ENCODE measurements at regions not wholly inside any gene's neighbourhood (a gene's known extent, or its start where the extent isn't known, plus 50 kb on each side); places are given as distances from the start of the nearest gene placed in this dataset.
"Not testable (repeated sequence)": the region's sequence is repeated elsewhere in the genome, so short reads cannot be mapped to it uniquely, and the experiment has no call there.

DNA sequence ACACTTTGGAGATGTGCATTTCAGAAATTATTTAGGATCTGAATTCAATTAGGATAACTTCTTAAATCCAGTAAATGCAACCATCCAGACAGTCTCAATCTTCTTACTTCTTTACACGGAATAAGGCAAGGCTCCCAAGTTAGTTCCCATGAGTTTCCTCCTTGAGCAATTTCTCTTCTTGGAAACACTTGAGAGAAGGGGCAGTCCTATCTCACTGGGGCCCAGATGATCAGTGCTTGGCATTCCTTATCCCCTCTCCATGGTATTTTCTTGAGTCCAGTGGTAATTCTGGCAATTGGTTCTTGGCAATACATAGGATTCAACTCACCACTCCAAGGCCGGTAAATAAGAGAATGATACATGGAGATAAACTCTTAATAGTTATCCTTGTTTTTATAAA, 87.1 kb upstream of the PTHLH start:
- FAIRE-seq (no peak), DNase-seq (ENCODE audit: insufficient read length, low spot score) (no peak)

DNA sequence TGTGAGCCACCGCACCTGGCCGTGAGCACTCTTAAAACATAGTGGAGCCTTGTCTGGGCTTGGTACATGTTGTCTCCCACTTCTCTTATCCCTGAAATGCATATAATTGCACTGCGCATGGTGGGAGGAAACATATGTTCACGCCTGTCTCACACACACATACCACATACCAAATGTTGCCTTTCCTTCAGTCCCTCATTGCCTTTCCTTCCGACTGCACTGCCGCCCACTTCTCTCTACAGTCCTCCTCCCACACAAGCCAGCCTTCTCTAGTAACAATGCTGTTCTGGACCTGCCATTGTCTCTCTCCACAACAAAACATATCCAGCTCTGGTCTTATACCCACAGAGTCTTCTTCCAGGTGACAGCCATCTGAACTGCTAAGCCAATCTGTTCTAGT, 88.3 kb upstream of the PTHLH start:
- DNase-seq (ENCODE audit: insufficient read length, low spot score) (no peak), FAIRE-seq (no peak)

DNA sequence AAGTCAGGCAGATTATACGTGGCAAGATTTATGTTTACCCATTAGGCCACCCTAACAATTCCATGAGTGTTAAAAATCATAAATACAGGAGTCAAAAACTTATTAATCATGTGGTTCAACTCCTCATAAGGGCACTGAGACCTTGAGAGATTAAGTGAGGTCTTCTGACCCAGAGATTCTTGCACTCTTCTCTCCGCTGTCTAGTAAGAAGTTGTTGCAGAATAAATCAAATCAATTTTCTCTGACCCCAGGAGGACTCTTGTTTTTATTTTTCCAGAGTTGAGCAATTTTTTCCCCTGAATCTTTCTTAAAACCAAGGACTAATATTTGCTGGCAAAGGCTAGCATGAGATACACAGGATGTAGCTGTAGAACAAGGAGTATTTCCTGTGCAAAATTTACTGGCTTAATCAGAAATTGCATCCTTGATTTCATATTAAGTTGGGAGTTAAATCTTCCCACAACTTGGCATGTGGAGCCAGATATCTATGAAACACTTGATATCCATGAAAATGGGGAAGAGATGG, 90.9 kb upstream of the PTHLH start:
- no peak for FAIRE-seq

DNA sequence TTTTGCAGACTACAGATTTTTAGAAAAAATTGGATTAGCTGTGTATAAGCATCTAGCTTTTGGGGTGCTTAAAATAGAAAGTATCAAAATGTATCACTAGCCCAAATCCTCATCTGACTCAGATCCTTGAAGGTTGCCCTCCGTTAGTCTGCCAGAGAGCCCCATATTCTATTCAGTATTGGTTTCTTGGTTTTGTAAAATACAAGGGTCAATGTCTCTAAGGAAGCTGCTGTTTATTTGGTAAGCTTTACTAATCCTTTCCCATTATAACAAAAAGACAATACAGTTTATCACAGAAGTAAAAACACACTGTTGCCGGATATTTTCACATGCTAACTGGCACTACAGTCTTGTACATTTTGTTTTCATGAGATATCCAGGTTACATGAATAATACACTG, 92.8 kb upstream of the PTHLH start:
- DNase-seq (ENCODE audit: insufficient read length, low spot score) (no peak), FAIRE-seq (no peak)

More for the DNA sequence above, 90.9 kb upstream of the PTHLH start:
- DNase-seq (ENCODE audit: insufficient read length, low spot score), result no peak

DNA sequence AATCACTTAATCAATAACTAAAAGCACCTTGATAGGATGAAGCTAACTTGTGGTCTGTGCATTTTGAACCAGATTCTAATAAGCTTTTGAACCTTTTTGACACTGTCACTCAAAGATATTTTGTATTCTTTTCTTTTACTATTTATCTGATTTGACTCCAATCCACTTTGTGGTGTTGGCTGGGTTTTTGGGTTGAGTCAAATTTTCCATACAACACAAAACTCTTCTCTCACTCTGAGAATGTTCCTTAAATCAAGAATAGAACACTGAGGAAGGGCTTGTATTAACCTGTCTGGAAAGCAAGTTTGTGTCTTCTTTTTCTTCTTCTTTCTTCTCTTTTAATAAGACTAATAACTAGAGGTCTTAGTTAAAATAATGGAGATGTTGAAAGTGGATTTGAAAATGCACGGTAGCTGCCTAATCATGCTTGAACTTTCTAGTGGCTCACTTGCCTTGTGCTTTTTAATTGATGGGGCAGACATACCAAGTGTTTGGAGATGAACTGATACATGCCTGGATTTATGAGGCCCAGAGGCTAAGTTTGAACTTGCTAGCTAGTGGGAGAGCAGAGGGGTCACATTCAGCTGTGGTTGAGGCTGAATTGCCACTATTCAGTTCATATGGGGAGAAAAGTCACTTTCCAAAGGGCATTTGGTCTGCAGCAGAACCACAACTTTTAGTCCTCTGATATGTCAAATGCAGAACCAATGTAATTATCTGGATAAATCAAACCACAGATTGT, 93.5 kb upstream of the PTHLH start:
- FAIRE-seq, result no peak
- no peak for DNase-seq (ENCODE audit: insufficient read length, low spot score)

DNA sequence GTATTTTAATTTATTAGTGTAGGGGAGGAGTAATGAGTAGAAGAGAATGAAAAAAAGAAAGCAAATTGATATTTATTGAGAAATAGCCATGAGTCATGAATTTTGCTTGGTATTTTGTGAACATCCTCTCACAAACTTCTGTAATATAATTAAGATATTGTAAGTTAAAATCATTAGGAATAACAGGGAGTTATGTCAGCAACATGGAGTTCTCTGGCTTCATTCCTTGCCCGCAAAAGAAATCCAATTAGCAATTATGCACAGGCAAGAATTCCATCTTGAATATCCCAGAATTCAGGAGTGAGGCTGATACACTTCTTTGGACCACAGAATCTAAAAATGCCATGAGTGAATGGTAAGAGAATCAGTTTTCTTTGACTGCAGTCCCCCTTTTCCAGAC, 94.3 kb upstream of the PTHLH start:
- no peak for FAIRE-seq

DNA sequence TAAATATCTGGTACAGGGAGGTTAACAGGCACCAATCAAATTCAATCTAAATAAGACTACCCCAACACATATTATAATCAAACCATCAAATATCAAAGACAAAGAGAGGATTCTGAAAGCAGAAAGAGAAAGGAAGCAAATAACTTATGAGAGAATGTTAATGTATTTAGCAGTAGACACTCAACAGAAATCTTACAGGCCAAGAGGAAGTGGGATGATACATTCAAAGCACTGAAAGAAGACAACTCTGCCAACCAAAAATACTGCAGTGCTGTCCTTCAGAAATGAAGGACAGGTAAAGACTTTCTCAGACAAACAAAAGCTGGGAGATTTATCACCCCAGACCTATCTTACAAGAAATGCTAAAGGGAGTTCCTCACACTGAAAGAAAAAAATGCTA, 95.9 kb upstream of the PTHLH start:
- FAIRE-seq (no peak), DNase-seq (ENCODE audit: insufficient read length, low spot score) (no peak)

More for the DNA sequence above, 94.3 kb upstream of the PTHLH start:
- DNase-seq (ENCODE audit: insufficient read length, low spot score), result no peak

DNA sequence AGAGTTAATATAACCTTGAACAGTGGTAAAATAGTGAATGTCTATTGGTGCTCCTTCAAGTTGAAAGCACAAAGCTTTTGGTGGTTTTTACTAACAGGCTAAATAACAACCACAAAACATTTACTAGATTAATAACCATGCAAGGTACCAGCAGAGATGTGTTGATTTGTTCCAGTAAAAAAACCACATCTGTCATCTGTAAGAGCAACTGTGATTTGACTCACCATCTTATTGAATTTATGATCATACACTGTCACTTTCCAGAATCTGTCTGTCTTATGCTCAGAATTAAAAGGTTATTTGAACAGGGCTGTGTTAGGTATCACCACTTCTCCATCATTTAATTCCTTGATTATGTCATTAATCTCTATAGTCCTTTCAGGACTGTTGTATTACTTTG, 107.0 kb upstream of the PTHLH start:
- FAIRE-seq, result no peak
- no peak for DNase-seq (ENCODE audit: insufficient read length, low spot score)

DNA sequence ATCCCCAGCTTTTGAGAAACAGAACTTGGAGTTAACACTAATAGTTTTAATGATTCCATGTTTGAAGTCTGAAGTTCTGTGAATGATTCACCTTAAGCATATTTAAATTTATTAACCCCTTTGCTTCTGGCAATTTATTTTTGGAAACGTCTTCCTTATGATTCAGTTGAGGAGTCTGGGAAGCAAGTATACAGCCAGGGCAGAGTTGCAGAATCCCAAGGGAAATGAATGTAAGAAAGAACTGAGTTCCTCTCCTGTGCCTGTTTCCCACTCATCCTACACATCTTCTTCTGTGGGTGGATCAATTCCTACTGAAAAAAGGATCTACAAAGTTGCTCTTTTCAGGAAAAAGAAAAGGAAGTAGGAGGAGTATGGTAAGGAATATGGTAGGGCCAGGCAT, 108.2 kb upstream of the CCDC91 start:
- FAIRE-seq (no peak), DNase-seq (ENCODE audit: insufficient read length, low spot score) (no peak)

DNA sequence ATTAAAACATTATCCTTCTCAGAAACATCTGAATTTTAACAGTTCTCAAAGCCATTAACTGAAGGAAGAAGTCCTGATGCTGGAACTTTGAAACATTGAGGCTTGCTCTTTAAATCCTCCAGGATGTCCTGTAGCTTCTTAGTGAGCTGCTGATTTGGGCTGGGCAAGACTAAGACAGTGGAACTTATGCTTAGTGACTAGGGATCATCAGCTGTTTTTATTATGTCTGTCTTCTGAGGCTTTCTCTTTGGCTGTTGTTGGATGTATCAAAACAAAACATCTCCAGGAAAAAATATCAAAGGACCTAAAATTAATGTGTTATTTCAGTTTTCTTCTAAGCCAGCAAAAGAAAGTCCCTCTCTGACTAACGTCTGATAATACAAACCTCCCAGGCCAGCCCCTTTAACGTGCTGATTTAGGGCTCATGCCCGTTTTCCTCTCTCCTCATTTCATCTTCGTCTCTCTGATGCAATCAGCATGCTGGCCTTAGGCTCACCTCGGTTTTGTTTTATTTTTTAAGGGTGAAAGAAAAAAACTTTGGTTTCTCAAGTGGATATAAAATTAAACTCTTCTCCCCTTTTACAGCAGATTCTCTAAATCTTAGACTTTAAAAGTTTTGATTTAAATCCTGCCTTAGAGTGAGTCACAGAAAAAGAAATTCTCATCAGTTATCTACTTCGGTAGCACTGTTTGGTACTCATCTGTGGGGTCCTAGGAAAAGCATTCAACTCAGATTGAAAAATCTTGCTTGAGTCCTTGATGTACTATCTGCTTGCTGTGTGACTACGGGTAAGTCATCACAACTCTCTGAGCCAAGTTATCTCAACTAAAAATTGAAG, 106.2 kb upstream of the CCDC91 start:
- FAIRE-seq, result peak; percentile 21
- no peak for DNase-seq (ENCODE audit: insufficient read length, low spot score)

DNA sequence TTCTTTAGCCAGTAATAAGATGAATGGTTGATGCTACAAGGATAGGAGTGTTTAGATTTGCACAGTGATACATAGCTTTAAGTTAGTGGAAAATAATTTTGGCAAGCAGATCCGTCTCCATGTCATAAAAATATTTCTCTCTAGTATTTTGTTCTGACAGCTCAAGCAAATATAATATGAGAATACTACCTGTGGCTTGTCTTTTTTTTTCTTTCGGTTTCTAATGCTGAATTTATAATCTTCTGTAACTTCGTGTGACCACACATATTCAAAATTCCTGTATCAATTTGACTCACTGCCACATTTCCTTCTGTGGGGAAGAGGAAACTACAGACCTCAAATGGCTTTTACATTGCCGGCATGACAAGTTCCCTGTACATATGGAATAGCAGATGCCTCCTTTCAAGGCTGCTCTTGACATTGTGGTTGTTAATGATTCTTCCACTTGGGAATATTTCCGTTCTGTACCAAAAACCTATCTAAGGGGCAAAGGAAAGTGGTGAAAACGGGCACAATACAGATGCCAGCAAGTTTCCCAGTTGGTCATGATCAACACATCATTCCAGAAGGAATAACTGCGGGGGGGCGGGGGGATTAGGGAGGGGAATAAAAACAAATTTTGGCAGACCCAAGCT, 103.6 kb upstream of the CCDC91 start:
- peak; percentile 80 for FAIRE-seq
- no peak for DNase-seq (ENCODE audit: insufficient read length, low spot score)

DNA sequence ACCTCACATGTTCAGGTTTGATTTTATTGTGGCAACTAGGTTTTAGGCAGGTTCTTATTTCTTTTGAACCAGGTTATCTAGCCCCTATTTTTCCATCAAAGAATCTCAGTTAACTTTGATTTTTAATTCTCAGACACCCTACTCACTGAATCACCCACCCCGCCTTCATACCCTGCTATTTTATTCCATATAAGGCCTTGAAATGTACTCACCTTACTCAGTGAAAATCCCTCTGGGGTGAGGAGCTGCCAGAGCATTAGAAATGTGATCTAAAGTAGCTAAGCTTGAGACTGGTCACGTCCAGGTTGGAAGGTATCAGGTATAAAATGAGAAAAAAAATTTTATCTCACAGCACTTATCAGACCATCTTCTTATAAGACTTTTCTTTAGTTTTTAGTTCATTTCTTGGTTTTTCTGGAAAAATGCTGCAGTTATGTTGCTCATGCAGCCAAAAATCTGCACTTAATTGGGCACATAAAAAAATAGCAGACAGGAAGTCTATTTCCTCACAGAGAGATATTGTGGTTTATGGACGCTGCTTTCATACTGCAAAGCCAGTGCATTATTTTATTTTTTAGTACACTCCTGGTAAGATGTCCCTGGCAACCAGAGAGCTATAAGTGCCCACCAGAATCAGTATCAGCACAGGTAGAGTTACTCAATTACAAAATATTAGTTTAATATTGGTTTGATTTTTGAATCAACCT, 101.5 kb upstream of the CCDC91 start:
- FAIRE-seq (no peak), DNase-seq (ENCODE audit: insufficient read length, low spot score) (no peak)

DNA sequence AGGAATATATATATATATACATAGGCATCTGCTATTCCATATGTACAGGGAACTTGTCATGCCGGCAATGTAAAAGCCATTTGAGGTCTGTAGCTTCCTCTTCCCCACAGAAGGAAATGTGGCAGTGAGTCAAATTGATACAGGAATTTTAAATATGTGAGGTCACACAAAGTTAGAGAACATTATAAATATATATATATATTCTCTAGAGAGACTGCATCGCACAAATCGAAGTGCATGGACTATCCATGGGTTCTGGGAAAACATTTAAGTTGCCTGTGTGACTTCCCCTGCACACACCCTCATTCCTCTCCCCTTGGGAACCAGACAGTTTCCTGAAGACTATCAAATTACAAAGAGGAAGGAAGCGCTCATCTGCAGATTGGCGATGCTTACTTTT, 100.9 kb upstream of the CCDC91 start:
- FAIRE-seq, result no peak
- DNase-seq (ENCODE audit: insufficient read length, low spot score), result no peak

DNA sequence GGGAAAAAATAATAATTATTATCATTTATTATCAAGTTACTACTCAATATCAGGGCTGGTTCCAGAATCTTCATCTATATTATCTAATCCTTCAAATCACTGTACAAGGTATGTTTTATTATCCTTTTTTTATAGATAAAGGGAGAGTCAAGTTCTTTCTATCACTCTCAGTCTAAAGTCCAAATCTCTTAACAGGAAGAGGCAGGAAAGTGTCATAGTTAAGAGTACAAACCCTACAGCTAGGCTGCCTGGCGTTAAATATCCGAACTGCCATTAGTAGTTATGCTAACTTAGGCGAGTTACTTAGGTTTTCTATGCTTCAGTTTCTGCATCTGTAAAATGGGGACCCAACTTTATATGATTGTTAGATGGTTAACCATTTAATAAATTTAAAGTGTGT, 99.4 kb upstream of the CCDC91 start:
- no peak for FAIRE-seq

DNA sequence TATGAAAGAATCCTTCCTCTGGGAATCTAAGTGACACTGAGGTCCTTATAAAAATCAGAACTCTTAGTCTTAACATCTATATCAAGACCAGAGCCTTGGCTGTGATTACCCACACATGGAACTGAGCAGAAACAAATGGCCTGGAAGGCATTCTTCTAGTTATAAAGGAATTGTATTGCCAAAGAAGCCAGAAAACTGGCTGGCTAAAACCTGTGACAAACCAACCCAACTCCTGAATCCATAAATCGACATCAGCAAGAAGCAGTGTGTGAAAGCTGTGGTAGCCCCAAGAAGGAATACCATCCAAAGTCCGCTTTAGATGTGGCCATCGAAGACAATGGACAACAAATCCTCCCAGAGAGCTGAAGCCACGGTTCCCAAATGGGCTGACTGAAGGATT, 97.9 kb upstream of the CCDC91 start:
- DNase-seq (ENCODE audit: insufficient read length, low spot score) (no peak), FAIRE-seq (no peak)

More for the DNA sequence above, 99.4 kb upstream of the CCDC91 start:
- no peak for DNase-seq (ENCODE audit: insufficient read length, low spot score)

DNA sequence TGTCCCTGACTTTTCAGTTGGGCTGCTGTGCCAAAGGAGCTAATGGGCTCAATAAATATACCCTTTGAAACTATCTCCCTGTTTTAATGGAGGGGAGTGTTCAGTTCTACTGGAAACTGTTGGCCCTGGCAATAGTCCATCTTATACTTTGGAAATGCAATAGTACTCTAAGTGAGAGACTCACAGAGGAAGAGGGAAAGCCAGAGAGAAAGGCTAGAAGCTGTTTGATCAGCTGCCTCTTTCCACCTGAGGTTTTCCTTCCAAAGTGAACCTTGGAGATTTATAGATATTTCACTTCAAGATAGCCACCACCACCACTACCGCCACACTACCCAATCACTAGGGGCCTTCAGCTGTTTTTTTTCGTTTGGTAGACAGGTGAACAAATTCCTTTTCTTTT, 93.6 kb upstream of the CCDC91 start:
- no peak for DNase-seq (ENCODE audit: insufficient read length, low spot score)
- FAIRE-seq, result no peak

DNA sequence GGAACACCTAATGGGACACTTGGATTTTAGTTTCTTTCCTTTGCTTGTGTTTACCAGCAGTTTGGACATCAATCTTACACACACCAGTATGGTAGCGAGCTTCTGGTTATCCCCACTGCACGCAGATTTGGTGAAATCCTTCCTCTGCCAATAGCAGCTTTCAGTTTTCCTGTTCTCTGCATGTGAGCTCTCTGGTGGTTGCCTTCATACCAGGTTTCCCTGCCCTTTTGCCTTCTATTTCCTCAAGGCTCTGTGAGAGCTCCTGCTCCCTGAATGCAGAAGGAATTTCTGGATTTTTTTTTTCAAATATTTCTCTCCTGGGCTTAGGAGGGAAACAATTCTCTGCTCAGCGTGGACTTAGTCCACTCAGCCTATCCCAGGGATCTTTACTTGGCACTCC, 93.0 kb upstream of the CCDC91 start:
- DNase-seq (ENCODE audit: insufficient read length, low spot score) (no peak), FAIRE-seq (no peak)

DNA sequence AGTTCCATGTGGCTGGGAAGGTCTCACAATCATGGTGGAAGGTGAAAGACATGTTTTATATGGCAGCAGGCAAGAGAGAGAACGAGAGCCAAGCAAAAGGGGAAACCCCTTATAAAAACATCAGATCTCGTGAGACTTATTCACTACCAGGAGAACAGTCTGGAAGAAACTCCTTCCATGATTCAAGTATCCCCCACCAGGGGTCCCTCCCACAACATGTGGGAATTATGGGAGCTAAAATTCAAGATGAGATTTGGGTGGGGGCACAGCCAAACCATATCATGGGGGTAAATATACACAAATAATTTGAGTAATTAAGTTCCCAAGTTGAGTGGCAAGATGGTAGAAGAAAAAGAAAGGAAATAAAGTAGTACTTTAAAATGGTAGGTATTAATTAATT, 91.0 kb upstream of the CCDC91 start:
- not testable (repeated sequence) for DNase-seq (ENCODE audit: insufficient read length, low spot score); FAIRE-seq

DNA sequence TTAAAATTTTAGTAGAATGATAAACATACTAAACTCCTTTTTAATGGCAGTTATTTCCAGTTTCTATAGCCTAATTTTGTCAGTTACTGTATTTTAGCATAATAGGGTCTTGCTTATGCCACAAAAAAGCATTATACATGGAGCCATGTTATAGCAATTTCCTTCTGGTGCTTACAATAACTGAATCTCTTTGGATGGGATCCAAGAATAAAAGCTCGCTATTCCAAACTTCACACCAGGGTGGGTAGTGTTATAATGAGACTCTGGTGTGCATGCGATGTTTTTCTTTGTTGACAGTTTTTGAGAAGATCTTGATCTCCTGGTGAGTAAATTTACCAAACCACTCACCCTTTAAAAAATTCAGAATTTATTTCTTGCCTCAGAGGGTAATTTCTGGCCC, 90.4 kb upstream of the CCDC91 start:
- no peak for DNase-seq (ENCODE audit: insufficient read length, low spot score)
- FAIRE-seq, result no peak

DNA sequence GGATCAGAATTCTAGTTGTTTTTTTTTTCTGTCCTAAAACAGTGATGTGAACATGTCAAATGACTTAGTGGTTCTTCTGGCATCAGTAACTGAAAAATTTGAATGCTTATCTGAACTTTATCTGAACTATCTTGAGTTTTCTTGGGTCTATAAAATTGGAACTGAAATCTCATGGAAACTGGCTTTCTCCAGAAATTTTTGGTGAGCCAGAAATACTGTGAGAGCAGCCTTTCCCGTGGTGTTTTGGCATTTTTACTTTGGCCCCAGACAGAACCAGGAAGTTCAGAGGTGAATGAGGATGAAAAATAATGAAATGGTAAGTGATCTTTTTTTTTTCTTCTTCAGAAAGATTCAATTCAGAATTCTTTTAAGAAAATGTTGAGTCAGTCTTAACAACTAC, 89.5 kb upstream of the CCDC91 start:
- FAIRE-seq (no peak), DNase-seq (ENCODE audit: insufficient read length, low spot score) (no peak)

DNA sequence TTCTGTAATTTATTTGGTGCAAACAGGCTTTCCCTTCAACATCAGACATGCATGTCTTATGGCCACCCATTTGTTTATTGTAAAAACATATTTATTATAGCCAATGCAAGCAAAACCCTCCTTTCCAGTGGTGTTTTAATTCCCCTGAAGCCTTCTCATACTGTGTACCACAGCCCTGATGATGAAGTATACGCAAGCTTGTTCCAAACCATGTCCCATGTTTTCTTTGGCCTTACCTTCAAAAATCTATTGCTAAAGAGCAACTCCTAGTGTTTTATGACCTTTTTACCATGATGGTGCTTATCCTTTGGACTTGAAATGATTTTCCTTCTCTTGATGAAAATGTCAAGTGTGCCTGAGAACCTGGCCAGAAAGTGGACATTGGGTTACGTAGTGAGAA, 85.9 kb upstream of the CCDC91 start:
- FAIRE-seq, result no peak
- no peak for DNase-seq (ENCODE audit: insufficient read length, low spot score)

Data from GM19239 (cell line).